ENCODE measurements at regions not wholly inside any gene's neighbourhood (a gene's known extent, or its start where the extent isn't known, plus 50 kb on each side); places are given as distances from the start of the nearest gene placed in this dataset.

DNA sequence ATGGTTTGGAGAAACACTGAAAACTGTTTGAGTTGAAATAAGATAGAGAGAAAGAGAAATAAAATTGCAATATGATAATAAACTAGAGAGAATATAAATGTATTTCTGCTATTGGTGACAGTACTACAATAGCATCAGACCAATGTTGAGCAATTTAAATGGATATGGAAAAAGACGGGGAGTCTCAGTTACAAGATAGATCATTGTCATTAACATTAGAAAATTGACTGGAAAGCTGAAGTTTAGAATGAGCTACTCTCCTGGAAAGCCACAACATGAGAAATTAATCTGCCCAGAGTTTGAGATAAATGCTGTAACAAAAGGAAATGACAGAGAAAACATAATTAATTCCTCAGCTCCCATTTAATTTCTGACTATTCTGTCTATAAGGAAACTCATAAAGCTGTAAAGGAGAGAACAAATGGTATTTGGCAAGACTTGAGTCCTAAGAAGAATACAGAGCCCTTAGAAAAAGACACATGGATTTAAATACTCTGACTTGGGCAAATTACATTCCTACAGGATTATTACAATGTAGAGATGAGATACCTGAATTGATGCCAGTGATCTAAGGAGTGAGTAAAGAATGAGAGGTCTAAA, 624.5 kb upstream of the CHD1 start:
- TF ChIP-seq, protein P1, sequence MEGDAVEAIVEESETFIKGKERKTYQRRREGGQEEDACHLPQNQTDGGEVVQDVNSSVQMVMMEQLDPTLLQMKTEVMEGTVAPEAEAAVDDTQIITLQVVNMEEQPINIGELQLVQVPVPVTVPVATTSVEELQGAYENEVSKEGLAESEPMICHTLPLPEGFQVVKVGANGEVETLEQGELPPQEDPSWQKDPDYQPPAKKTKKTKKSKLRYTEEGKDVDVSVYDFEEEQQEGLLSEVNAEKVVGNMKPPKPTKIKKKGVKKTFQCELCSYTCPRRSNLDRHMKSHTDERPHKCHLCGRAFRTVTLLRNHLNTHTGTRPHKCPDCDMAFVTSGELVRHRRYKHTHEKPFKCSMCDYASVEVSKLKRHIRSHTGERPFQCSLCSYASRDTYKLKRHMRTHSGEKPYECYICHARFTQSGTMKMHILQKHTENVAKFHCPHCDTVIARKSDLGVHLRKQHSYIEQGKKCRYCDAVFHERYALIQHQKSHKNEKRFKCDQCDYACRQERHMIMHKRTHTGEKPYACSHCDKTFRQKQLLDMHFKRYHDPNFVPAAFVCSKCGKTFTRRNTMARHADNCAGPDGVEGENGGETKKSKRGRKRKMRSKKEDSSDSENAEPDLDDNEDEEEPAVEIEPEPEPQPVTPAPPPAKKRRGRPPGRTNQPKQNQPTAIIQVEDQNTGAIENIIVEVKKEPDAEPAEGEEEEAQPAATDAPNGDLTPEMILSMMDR (IDR thresholded peaks at IDR 0.05; ENCODE audit: low read length): no peak
- no peak for TF ChIP-seq EZH2 (optimal IDR thresholded peaks at IDR 0.05; ENCODE audit: low read depth, low read length)

All from MM.1S (cell line).